SK-N-SH treated with all-trans-retinoic acid at 6 μM for 48 hours (cell line): ENCODE measurements at regions not wholly inside any gene's neighbourhood (a gene's known extent, or its start where the extent isn't known, plus 50 kb on each side); places are given as distances from the start of the nearest gene placed in this dataset.
"Not testable (repeated sequence)": the region's sequence is repeated elsewhere in the genome, so short reads cannot be mapped to it uniquely, and the experiment has no call there.

Source experiments
- ATAC-seq: fragments of 200-7000 bp; cut with Tn5 transposase; 3 replicates; pipeline ENCODE4 v1.9.1; 2020; ENCODE audit warnings: mild to moderate bottlenecking, moderate library complexity
- ARNTL ChIP-seq: fragments of 450-650 bp; formaldehyde crosslinking; IDR thresholded peaks from 2 replicates; pipeline ENCODE4 v1.5.0; 2020; ENCODE audit warnings: low read depth, mild to moderate bottlenecking, moderate library complexity, borderline replicate concordance
- BACH2 ChIP-seq: fragments of 250-450 bp; sonication (Bioruptor Pico); IDR thresholded peaks from 2 replicates; pipeline ENCODE4 v1.9.0; 2021; ENCODE audit warnings: mild to moderate bottlenecking, borderline replicate concordance
- CSDC2 ChIP-seq: fragments of 250-450 bp; sonication (Bioruptor Pico); IDR thresholded peaks from 2 replicates; pipeline ENCODE4 v1.5.0; 2020; ENCODE audit warnings: mild to moderate bottlenecking, moderate library complexity
- CSRNP3 ChIP-seq: fragments of 250-450 bp; sonication (Bioruptor Pico); IDR thresholded peaks from 2 replicates; pipeline ENCODE4 v1.5.1; 2021; ENCODE audit warnings: mild to moderate bottlenecking, moderate library complexity
- ESRRG ChIP-seq: fragments of 250-450 bp; sonication (Bioruptor Pico); IDR thresholded peaks from 2 replicates; pipeline ENCODE4 v1.6.1; 2021; ENCODE audit warnings: mild to moderate bottlenecking
- ISL1 ChIP-seq: fragments of 250-450 bp; sonication (Bioruptor Pico); IDR thresholded peaks from 2 replicates; pipeline ENCODE4 v2.1.2; 2022; ENCODE audit warnings: mild to moderate bottlenecking, moderate library complexity
- OSR1 ChIP-seq: fragments of 250-450 bp; sonication (Bioruptor Pico); IDR thresholded peaks from 2 replicates; pipeline ENCODE4 v1.8.0; 2022; ENCODE audit warnings: moderate library complexity, mild to moderate bottlenecking, inconsistent platforms
- PATZ1 ChIP-seq: fragments of 250-450 bp; sonication (Bioruptor Pico); IDR thresholded peaks from 2 replicates; pipeline ENCODE4 v1.8.0; 2020; ENCODE audit warnings: mild to moderate bottlenecking, moderate library complexity, borderline replicate concordance
- PPARA ChIP-seq: fragments of 250-450 bp; sonication (Bioruptor Pico); IDR thresholded peaks from 2 replicates; pipeline ENCODE4 v1.5.0; 2020; ENCODE audit warnings: mild to moderate bottlenecking, borderline replicate concordance
- SNAI2 ChIP-seq: fragments of 250-450 bp; sonication (Bioruptor Pico); IDR thresholded peaks from 2 replicates; pipeline ENCODE4 v1.5.0; 2020; ENCODE audit warnings: mild to moderate bottlenecking, moderate library complexity
- TCF4 ChIP-seq: fragments of 250-450 bp; sonication (Bioruptor Pico); IDR thresholded peaks from 2 replicates; pipeline ENCODE4 v1.8.0; 2021; ENCODE audit warnings: mild to moderate bottlenecking, moderate library complexity, borderline replicate concordance
- TOX ChIP-seq: fragments of 250-450 bp; sonication (Bioruptor Pico); IDR thresholded peaks from 2 replicates; pipeline ENCODE4 v1.8.0; 2021; ENCODE audit warnings: mild to moderate bottlenecking, moderate library complexity, borderline replicate concordance
- ZC3H10 ChIP-seq: fragments of 250-450 bp; sonication (Bioruptor Pico); IDR thresholded peaks from 2 replicates; pipeline ENCODE4 v1.5.1; 2021; ENCODE audit warnings: mild to moderate bottlenecking, moderate library complexity
- ZFP3 ChIP-seq: fragments of 250-450 bp; sonication (Bioruptor Pico); IDR thresholded peaks from 2 replicates; pipeline ENCODE4 v1.5.0; 2020; ENCODE audit warnings: mild to moderate bottlenecking, moderate library complexity
- ZFP30 ChIP-seq: fragments of 450-650 bp; formaldehyde crosslinking; IDR thresholded peaks from 2 replicates; pipeline ENCODE4 v1.5.0; 2022; ENCODE audit warnings: mild to moderate bottlenecking, moderate library complexity
- ZNF565 ChIP-seq: fragments of 450-650 bp; formaldehyde crosslinking; conservative IDR thresholded peaks from 2 replicates; pipeline ENCODE4 v1.5.0; 2020; ENCODE audit warnings: low read depth, mild to moderate bottlenecking, moderate library complexity
- ZNF70 ChIP-seq: fragments of 450-650 bp; formaldehyde crosslinking; IDR thresholded peaks from 2 replicates; pipeline ENCODE4 v1.5.0; 2020; ENCODE audit warnings: mild to moderate bottlenecking, moderate library complexity
- ZNF8 ChIP-seq: fragments of 450-650 bp; formaldehyde crosslinking; IDR thresholded peaks from 2 replicates; pipeline ENCODE4 v1.5.0; 2020; ENCODE audit warnings: mild to moderate bottlenecking, moderate library complexity
- TF ChIP-seq, protein P1 (sequence below): fragments of 250-450 bp; sonication (Bioruptor Pico); IDR thresholded peaks from 2 replicates; pipeline ENCODE4 v1.5.0; 2020; ENCODE audit warnings: mild to moderate bottlenecking, moderate library complexity
- TF ChIP-seq, protein P2 (sequence below): fragments of 250-450 bp; sonication (Bioruptor Pico); IDR thresholded peaks from 2 replicates; pipeline ENCODE4 v1.8.0; 2021; ENCODE audit warnings: low read depth, mild to moderate bottlenecking, moderate library complexity, borderline replicate concordance
- TF ChIP-seq, protein P3 (sequence below): fragments of 250-450 bp; sonication (Bioruptor Pico); IDR thresholded peaks from 2 replicates; pipeline ENCODE4 v1.5.1; 2020; ENCODE audit warnings: low read depth, mild to moderate bottlenecking, moderate library complexity

- TF ChIP-seq ZNF70 (CRISPR knock-in tag) (no peak), ZC3H10 (CRISPR knock-in tag) (no peak), PPARA (CRISPR knock-in tag) (no peak), TCF4 (CRISPR knock-in tag) (no peak), PATZ1 (no peak)
Measured at GRCh38 chr9:85478847-85479246, 262.9 kb downstream of the AGTPBP1 start (continued).

- ATAC-seq, result not testable (repeated sequence)
Measured at GRCh38 chr9:85474896-85475295, 266.9 kb downstream of the AGTPBP1 start.

DNA sequence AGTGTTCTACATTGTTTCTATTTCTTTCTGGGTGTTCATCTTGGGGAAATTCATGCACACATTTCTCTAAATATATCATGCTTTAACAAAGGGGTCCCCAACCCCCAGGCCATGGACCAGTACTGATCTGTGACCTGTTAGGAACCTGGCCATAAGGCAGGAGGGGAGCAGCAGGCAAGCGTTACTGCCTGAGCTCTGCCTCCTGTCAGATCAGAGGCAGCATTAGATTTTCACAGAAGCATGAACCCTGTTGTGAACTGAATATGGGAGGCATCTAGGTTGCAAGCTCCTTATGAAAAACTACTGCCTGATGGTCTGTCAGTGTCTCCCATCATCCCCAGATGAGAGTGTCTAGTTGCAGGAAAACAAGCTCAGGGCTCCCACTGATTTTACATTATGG lies 270.0 kb downstream of the AGTPBP1 start:
- TF ChIP-seq ESRRG (CRISPR knock-in tag) (no peak), CSRNP3 (CRISPR knock-in tag) (no peak), ISL1 (CRISPR knock-in tag) (no peak), OSR1 (CRISPR knock-in tag) (no peak), PPARA (CRISPR knock-in tag) (no peak)
- TF ChIP-seq, protein P1, sequence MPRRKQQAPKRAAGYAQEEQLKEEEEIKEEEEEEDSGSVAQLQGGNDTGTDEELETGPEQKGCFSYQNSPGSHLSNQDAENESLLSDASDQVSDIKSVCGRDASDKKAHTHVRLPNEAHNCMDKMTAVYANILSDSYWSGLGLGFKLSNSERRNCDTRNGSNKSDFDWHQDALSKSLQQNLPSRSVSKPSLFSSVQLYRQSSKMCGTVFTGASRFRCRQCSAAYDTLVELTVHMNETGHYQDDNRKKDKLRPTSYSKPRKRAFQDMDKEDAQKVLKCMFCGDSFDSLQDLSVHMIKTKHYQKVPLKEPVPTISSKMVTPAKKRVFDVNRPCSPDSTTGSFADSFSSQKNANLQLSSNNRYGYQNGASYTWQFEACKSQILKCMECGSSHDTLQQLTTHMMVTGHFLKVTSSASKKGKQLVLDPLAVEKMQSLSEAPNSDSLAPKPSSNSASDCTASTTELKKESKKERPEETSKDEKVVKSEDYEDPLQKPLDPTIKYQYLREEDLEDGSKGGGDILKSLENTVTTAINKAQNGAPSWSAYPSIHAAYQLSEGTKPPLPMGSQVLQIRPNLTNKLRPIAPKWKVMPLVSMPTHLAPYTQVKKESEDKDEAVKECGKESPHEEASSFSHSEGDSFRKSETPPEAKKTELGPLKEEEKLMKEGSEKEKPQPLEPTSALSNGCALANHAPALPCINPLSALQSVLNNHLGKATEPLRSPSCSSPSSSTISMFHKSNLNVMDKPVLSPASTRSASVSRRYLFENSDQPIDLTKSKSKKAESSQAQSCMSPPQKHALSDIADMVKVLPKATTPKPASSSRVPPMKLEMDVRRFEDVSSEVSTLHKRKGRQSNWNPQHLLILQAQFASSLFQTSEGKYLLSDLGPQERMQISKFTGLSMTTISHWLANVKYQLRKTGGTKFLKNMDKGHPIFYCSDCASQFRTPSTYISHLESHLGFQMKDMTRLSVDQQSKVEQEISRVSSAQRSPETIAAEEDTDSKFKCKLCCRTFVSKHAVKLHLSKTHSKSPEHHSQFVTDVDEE (CRISPR knock-in tag), result no peak
- TF ChIP-seq, all 23 proteins: peak for 0
- ATAC-seq, result no peak

DNA sequence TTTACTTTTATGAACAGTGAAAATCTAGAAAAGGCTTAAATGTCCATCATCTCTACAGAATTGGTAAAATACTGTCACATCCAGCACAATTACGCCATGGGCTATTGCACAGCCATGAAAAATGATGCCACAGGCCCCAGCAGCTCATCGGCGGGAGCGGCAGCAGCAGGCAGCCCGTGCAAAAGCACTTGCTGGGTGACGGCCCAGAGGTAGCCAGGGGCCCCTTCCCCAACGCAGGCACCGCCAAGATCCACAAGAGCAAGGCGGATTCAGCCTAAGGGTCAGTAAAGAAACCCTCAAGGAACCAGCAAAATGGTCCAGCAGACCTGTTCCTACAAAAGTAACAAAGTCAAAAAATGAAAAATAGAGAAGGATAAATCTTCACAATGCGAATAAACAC lies 272.7 kb downstream of the AGTPBP1 start:
- TF ChIP-seq ZNF565 (CRISPR knock-in tag) (no peak), ISL1 (CRISPR knock-in tag) (no peak), ZNF8 (CRISPR knock-in tag) (no peak), TOX (CRISPR knock-in tag) (no peak), SNAI2 (no peak), ARNTL (CRISPR knock-in tag) (no peak), CSDC2 (no peak), ZNF70 (CRISPR knock-in tag) (no peak), OSR1 (CRISPR knock-in tag) (no peak)
- ATAC-seq, result no peak

GRCh38 chr9:85466834-85467233 lies 274.9 kb downstream of the AGTPBP1 start:
- no peak for ATAC-seq
- TF ChIP-seq PATZ1 (no peak), ISL1 (CRISPR knock-in tag) (no peak), ZC3H10 (CRISPR knock-in tag) (no peak), ZFP30 (CRISPR knock-in tag) (no peak), ARNTL (CRISPR knock-in tag) (no peak), BACH2 (CRISPR knock-in tag) (no peak), ZNF565 (CRISPR knock-in tag) (no peak), SNAI2 (no peak), ZNF70 (CRISPR knock-in tag) (no peak), OSR1 (CRISPR knock-in tag) (no peak), CSDC2 (no peak), ZFP3 (CRISPR knock-in tag) (no peak)
- TF ChIP-seq, protein P2, sequence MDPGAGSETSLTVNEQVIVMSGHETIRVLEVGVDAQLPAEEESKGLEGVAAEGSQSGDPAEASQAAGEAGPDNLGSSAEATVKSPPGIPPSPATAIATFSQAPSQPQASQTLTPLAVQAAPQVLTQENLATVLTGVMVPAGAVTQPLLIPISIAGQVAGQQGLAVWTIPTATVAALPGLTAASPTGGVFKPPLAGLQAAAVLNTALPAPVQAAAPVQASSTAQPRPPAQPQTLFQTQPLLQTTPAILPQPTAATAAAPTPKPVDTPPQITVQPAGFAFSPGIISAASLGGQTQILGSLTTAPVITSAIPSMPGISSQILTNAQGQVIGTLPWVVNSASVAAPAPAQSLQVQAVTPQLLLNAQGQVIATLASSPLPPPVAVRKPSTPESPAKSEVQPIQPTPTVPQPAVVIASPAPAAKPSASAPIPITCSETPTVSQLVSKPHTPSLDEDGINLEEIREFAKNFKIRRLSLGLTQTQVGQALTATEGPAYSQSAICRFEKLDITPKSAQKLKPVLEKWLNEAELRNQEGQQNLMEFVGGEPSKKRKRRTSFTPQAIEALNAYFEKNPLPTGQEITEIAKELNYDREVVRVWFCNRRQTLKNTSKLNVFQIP (CRISPR knock-in tag), result no peak
- TF ChIP-seq, protein P3, sequence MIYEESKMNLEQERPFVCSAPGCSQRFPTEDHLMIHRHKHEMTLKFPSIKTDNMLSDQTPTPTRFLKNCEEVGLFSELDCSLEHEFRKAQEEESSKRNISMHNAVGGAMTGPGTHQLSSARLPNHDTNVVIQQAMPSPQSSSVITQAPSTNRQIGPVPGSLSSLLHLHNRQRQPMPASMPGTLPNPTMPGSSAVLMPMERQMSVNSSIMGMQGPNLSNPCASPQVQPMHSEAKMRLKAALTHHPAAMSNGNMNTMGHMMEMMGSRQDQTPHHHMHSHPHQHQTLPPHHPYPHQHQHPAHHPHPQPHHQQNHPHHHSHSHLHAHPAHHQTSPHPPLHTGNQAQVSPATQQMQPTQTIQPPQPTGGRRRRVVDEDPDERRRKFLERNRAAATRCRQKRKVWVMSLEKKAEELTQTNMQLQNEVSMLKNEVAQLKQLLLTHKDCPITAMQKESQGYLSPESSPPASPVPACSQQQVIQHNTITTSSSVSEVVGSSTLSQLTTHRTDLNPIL (CRISPR knock-in tag), result no peak
